ENCODE measurements at regions not wholly inside any gene's neighbourhood (a gene's known extent, or its start where the extent isn't known, plus 50 kb on each side); places are given as distances from the start of the nearest gene placed in this dataset.

GRCh38 chr5:3123763-3124157, 372.3 kb upstream of the IRX2 start:
- no peak overlapping the region for H3K27ac ChIP-seq
- in situ Hi-C loops (cut with HindIII; ENCODE audit: low pct_ligation_motif_present, low sequenced_read_pairs) = no loop called here
- no peak for DNase-seq
- H3K36me3 ChIP-seq (replicated peaks) = no peaks in the 10 kb centered on the region
- no peak for TF ChIP-seq CTCF (IDR thresholded peaks at IDR 0.05; ENCODE audit: low read depth, low read length, missing control alignments)
- no peaks in the 10 kb centered on the region for H3K27me3 ChIP-seq (replicated peaks)
- no peak overlapping the region for H3K4me3 ChIP-seq (ENCODE audit: low read depth, low read length)

GRCh38 chr5:3122985-3123762, 371.7 kb upstream of the IRX2 start:
- Histone ChIP-seq H3K27me3 (replicated peaks) (no peaks in the 10 kb centered on the region), H3K27ac (no peak overlapping the region), H3K36me3 (replicated peaks) (no peaks in the 10 kb centered on the region), H3K4me3 (ENCODE audit: low read depth, low read length) (no peak overlapping the region)
- in situ Hi-C loops (cut with HindIII; ENCODE audit: low pct_ligation_motif_present, low sequenced_read_pairs) = no loop called here
- TF ChIP-seq CTCF (IDR thresholded peaks at IDR 0.05; ENCODE audit: low read depth, low read length, missing control alignments) = no peak
- DNase-seq = no peak

GRCh38 chr5:3122216-3122615, 370.7 kb upstream of the IRX2 start:
- TF ChIP-seq CTCF (IDR thresholded peaks at IDR 0.05; ENCODE audit: low read depth, low read length, missing control alignments) = no peak
- in situ Hi-C loops (cut with HindIII; ENCODE audit: low pct_ligation_motif_present, low sequenced_read_pairs) = no loop called here
- Histone ChIP-seq H3K27me3 (replicated peaks) (no peaks in the 10 kb centered on the region), H3K27ac (no peak overlapping the region), H3K4me3 (ENCODE audit: low read depth, low read length) (no peak overlapping the region), H3K36me3 (replicated peaks) (no peaks in the 10 kb centered on the region)
- DNase-seq = no peak

- no peak for TF ChIP-seq CTCF (IDR thresholded peaks at IDR 0.05; ENCODE audit: low read depth, low read length, missing control alignments)
- no peak for DNase-seq
- H3K27ac ChIP-seq = no peak overlapping the region
- no peaks in the 10 kb centered on the region for H3K27me3 ChIP-seq (replicated peaks)
- H3K4me3 ChIP-seq (ENCODE audit: low read depth, low read length) = no peak overlapping the region
- in situ Hi-C loops (cut with HindIII; ENCODE audit: low pct_ligation_motif_present, low sequenced_read_pairs) = no loop called here
- H3K36me3 ChIP-seq (replicated peaks) = no peaks in the 10 kb centered on the region
These were observed 370.3 kb upstream of the IRX2 start for GRCh38 chr5:3121813-3122212.

GRCh38 chr5:3120028-3120427, 368.6 kb upstream of the IRX2 start:
- in situ Hi-C loops (cut with HindIII; ENCODE audit: low pct_ligation_motif_present, low sequenced_read_pairs) = no loop called here
- Histone ChIP-seq H3K27me3 (replicated peaks) (no peaks in the 10 kb centered on the region), H3K27ac (no peak overlapping the region), H3K4me3 (ENCODE audit: low read depth, low read length) (no peak overlapping the region), H3K36me3 (replicated peaks) (no peaks in the 10 kb centered on the region)
- no peak for TF ChIP-seq CTCF (IDR thresholded peaks at IDR 0.05; ENCODE audit: low read depth, low read length, missing control alignments)
- DNase-seq = no peak

- no peak for TF ChIP-seq CTCF (IDR thresholded peaks at IDR 0.05; ENCODE audit: low read depth, low read length, missing control alignments)
- in situ Hi-C loops (cut with HindIII; ENCODE audit: low pct_ligation_motif_present, low sequenced_read_pairs) = no loop called here
- no peak overlapping the region for H3K27ac ChIP-seq
- H3K4me3 ChIP-seq (ENCODE audit: low read depth, low read length) = no peak overlapping the region
- H3K27me3 ChIP-seq (replicated peaks) = no peaks in the 10 kb centered on the region
- no peak for DNase-seq
- no peaks in the 10 kb centered on the region for H3K36me3 ChIP-seq (replicated peaks)
These were observed 368.0 kb upstream of the IRX2 start for GRCh38 chr5:3119435-3119834.
